ENCODE measurements at regions not wholly inside any gene's neighbourhood (a gene's known extent, or its start where the extent isn't known, plus 50 kb on each side); places are given as distances from the start of the nearest gene placed in this dataset.
"Not testable (repeated sequence)": the region's sequence is repeated elsewhere in the genome, so short reads cannot be mapped to it uniquely, and the experiment has no call there.

GRCh38 chr20:58043236-58044140 lies 185.0 kb downstream of the ANKRD60 start:
- no peak for DNase-seq

DNA sequence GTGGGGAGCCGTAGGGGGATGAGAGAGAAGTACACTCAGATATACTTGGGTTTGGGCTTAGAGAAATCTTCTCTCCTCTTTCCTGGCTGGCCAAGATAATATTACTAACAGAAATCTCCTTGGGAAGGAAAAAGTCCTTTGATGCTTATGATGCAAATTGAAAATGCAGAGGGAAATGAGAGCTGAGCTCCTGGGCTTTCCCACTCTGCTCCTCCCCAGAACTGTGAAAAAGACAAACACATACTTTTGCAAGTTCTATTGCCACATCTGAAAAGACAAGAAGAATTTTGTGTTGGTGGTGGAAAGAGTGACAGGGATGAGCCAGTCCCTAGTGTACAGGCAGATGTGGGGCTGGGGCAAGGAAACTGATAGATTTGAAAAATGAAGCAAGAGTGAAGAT lies 185.9 kb downstream of the ANKRD60 start:
- DNase-seq: no peak

- DNase-seq: no peak
These were observed 187.8 kb downstream of the ANKRD60 start for GRCh38 chr20:58040447-58041290.

- peak in 3 of 56 donors; percentile 25 to 62 (median 35) for DNase-seq
These were observed 189.0 kb downstream of the ANKRD60 start for GRCh38 chr20:58039274-58040092.

DNA sequence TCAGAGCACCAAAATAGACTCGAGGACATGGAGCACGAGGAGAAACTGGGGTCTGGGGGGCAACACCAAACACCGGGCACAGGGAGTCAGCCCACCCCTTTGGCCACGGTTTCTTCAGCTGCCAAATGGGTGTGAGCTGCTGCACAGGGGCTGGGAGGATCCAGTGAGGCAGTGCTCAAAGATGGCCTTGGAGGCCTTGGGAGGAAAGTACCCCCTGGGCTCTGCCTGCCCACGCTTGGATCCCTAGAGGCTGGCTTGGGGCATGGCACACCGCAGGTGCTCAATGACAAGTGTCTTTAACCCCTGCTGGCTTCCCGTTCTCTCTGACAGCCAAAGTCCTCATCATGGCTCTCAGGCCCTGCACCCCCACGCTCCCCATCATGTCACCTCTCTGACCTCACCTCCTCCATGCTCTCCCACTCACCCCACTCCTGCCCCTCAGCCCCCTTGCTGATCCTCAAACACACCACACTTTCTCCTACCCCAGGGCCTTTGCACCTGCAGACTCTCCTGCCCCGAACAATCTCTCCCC lies 190.3 kb downstream of the ANKRD60 start:
- DNase-seq: no peak

- no peak for DNase-seq
These were observed 190.8 kb downstream of the ANKRD60 start for GRCh38 chr20:58037631-58038030.

DNA sequence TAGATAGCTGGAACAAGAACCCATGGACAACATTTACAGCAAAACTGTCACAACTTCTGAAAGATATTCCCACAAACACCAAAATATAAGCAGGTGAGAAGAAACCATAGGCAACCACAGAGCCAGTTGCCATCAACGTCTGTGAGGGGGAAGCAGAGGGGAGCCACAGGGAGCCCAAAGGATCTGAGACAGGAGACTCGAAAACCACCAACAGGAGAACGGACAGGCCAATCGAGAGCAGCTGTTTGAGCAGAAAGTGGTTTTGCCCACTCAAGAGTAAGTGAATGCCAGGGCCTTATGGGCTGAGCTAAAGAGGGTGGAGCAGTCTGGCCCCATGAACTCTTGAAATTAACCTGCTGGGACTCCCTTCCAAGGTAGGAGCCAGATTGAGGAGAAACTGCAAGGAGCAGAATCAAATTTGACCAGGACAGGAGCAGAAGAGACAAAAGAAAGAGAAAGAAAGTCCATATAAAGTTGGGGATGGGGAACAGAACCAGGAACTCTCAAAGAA lies 195.4 kb downstream of the ANKRD60 start:
- DNase-seq: no peak

GRCh38 chr20:58032599-58032998 lies 195.9 kb downstream of the ANKRD60 start:
- no peak for DNase-seq

DNA sequence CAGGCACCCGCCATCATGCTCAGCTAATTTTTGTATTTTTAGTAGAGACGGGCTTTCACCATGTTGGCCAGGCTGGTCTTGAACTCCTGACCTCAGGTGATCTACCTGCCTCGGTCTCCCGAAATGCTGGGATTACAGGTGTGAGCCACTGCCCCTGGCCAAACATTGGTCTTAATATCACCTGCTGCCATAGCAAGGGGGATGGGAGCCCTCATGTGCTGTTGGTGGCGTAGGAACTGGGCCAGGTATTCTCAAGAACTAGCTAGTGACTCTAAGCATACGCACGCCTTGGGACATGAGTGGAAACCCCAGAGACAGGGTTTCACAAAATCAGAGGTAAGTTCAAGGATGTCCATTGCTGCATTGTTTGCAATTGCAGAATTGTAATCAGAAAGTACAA lies 197.1 kb downstream of the ANKRD60 start:
- DNase-seq: not testable (repeated sequence)

GRCh38 chr20:58028123-58028522 lies 200.3 kb downstream of the ANKRD60 start:
- DNase-seq: no peak

GRCh38 chr20:58026361-58026760 lies 202.1 kb downstream of the ANKRD60 start:
- no peak for DNase-seq

DNA sequence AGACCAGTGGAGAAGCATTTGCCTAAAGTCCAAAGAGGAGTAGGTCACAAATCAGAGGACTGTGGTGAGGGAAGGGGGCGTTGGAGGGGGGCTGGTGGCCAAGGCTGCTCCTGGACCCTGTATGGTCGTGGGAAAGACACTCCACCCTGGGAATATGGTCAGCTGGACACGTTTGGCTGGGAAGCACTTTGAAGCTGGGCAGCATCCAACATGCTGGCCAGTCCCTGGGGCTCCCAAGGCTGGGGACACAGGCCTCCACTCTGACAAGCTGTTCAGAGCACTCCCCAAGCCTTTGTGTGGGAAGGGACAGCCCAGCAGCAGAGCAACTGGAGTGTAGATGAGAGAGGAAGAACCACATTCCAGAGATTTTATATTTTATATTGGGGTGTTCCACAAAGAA lies 203.2 kb downstream of the ANKRD60 start:
- DNase-seq: peak in 4 of 56 donors; percentile 32 to 48 (median 41)

DNA sequence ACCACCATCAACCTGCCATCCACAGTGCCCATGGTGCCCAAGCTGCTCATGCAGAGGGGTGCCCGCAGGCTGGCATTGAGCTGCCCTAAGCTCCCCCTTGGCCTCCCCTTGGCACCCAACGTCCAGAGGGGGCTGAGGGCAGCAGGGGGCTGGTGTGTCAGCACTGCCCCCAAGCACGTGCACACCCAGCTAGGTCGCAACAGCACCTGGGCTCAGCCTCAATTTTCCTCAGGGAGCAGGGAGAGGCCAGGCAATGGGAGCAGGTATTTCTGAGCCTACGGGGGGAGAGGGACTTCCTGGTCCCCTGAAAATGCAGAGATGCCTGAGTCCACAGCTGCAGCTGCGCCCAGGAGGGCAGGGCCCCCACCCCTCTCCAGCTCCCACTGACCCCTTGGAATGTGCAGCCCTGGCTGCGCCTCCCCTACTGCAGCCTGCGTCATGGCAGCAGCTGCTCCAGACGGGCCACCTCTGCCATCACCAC lies 204.2 kb downstream of the ANKRD60 start:
- no peak for DNase-seq

- DNase-seq: no peak
These were observed 204.7 kb downstream of the ANKRD60 start for GRCh38 chr20:58023781-58024180.

GRCh38 chr20:58023346-58023745 lies 205.1 kb downstream of the ANKRD60 start:
- DNase-seq: no peak

DNA sequence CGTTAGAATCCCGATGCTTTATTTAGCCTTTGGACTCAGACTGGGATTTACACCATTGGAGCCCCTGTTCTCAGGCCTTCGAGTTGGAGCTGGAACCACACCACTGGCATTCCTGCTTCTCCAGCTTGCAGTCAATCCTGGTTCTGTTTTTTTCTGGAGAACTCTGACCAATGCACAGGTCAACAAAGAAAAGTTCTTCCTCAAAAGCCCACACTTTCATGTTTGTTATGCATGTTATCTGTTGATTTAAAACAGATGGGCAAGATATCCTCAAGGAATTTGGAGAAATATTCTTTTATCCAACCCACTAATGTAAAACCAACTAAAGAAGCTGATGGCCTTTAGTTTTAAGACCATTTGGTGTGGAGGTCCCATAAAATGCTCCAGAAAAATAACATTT lies 205.7 kb downstream of the ANKRD60 start:
- no peak for DNase-seq

DNA sequence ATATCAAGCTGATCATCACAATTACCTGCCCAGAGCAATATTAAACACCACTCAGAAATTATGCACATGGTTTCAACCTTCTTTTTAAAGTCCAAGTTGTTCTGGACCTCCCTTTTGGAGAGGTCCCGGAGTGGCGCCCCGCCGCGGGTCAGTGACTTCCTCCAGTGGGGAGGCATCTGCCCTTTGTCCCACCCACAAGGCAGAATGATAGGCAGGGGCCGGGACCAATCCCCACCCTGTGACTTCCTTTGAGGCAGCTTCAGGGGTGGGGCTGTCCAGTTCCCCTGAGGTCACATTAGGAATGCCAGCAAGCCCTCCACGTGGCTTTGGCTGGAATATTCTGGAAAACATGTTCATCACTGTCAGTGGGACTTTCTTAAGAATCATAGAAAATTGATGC lies 207.0 kb downstream of the ANKRD60 start:
- DNase-seq: no peak

- DNase-seq: no peak
These were observed 207.6 kb downstream of the ANKRD60 start for GRCh38 chr20:58020656-58021454.

- DNase-seq: peak in 12 of 56 donors; percentile 18 to 57 (median 39)
These were observed 208.4 kb downstream of the ANKRD60 start for GRCh38 chr20:58019850-58020625.

Measured in amygdala (tissue), 56 donors.